ENCODE measurements at regions not wholly inside any gene's neighbourhood (a gene's known extent, or its start where the extent isn't known, plus 50 kb on each side); places are given as distances from the start of the nearest gene placed in this dataset.

DNA sequence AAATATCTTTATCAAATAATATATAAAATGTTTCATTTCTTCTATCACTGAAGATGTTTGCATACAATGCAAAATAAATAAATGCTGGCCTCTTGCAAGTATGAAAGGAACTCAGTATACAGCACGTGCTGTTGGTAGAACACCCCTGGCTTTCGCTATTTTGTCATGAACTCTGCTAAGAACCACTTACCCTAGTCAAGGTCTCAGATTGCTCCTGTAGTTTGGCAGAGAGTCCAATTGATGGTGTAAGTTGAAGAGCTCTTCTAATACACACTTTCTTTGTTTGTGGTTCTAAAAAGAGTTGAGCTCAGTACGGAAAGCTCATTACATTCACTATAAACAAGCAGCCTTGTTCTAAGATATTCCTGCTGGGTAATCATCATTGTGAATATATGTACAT, 1258.9 kb downstream of the EFNB2 start:
- TF ChIP-seq POLR2A (IDR thresholded peaks at IDR 0.05; ENCODE audit: extremely low read depth, insufficient read length) (no peak), MAX (IDR thresholded peaks at IDR 0.05; ENCODE audit: low read depth, low read length) (no peak)

All from NB4 (cell line).